GM08714 (cell line): ENCODE measurements at regions not wholly inside any gene's neighbourhood (a gene's known extent, or its start where the extent isn't known, plus 50 kb on each side); places are given as distances from the start of the nearest gene placed in this dataset.

Experiments
- H3K4me3 ChIP-seq: fragments of 200-500 bp; sonication (Bioruptor generic); 2 replicates; pipeline ENCODE4 v1.5.1; 2014; ENCODE audit warnings: mild to moderate bottlenecking, low read length, inconsistent platforms
- ZNF274 ChIP-seq: IDR thresholded peaks from 2 replicates; pipeline ENCODE4 v1.6.1; 2012; ENCODE audit warnings: mild to moderate bottlenecking, low read depth, low read length

- no peak overlapping the region for H3K4me3 ChIP-seq
- TF ChIP-seq ZNF274: no peak
Observed at GRCh38 chr16:86632206-86632605, 53.9 kb downstream of the FOXL1 start.

- no peak overlapping the region for H3K4me3 ChIP-seq
- no peak for TF ChIP-seq ZNF274
Observed at GRCh38 chr16:86632944-86633343, 54.6 kb downstream of the FOXL1 start.

GRCh38 chr16:86634292-86634691 is 55.9 kb downstream of the FOXL1 start:
- H3K4me3 ChIP-seq: no peak overlapping the region
- TF ChIP-seq ZNF274: no peak

- TF ChIP-seq ZNF274: no peak
- no peak overlapping the region for H3K4me3 ChIP-seq
Observed at GRCh38 chr16:86635176-86635876, 57.0 kb downstream of the FOXL1 start.

- TF ChIP-seq ZNF274: no peak
- no peak overlapping the region for H3K4me3 ChIP-seq
Observed at GRCh38 chr16:86635926-86636325, 57.6 kb downstream of the FOXL1 start.

GRCh38 chr16:86637744-86638143 is 59.4 kb downstream of the FOXL1 start:
- no peak overlapping the region for H3K4me3 ChIP-seq
- no peak for TF ChIP-seq ZNF274

- H3K4me3 ChIP-seq: no peak overlapping the region
- no peak for TF ChIP-seq ZNF274
Observed at GRCh38 chr16:86638642-86639041, 60.3 kb downstream of the FOXL1 start.

GRCh38 chr16:86639354-86639753 is 61.0 kb downstream of the FOXL1 start:
- no peak for TF ChIP-seq ZNF274
- H3K4me3 ChIP-seq: no peak overlapping the region

GRCh38 chr16:86640265-86640843 is 62.0 kb downstream of the FOXL1 start:
- TF ChIP-seq ZNF274: no peak
- no peak overlapping the region for H3K4me3 ChIP-seq

- no peak overlapping the region for H3K4me3 ChIP-seq
- TF ChIP-seq ZNF274: no peak
Observed at GRCh38 chr16:86642087-86642486, 63.7 kb downstream of the FOXL1 start.

- H3K4me3 ChIP-seq: no peak overlapping the region
- no peak for TF ChIP-seq ZNF274
Observed at GRCh38 chr16:86643671-86644070, 65.3 kb downstream of the FOXL1 start.

GRCh38 chr16:86647561-86647960 is 69.2 kb downstream of the FOXL1 start:
- no peak for TF ChIP-seq ZNF274
- H3K4me3 ChIP-seq: no peak overlapping the region

- no peak overlapping the region for H3K4me3 ChIP-seq
- TF ChIP-seq ZNF274: no peak
Observed at GRCh38 chr16:86649875-86650274, 71.5 kb downstream of the FOXL1 start.

- no peak for TF ChIP-seq ZNF274
- no peak overlapping the region for H3K4me3 ChIP-seq
Observed at GRCh38 chr16:86651013-86651627, 72.8 kb downstream of the FOXL1 start.

- no peak overlapping the region for H3K4me3 ChIP-seq
- TF ChIP-seq ZNF274: no peak
Observed at GRCh38 chr16:86651823-86652222, 73.5 kb downstream of the FOXL1 start.
